ENCODE measurements at regions not wholly inside any gene's neighbourhood (a gene's known extent, or its start where the extent isn't known, plus 50 kb on each side); places are given as distances from the start of the nearest gene placed in this dataset.

DNA sequence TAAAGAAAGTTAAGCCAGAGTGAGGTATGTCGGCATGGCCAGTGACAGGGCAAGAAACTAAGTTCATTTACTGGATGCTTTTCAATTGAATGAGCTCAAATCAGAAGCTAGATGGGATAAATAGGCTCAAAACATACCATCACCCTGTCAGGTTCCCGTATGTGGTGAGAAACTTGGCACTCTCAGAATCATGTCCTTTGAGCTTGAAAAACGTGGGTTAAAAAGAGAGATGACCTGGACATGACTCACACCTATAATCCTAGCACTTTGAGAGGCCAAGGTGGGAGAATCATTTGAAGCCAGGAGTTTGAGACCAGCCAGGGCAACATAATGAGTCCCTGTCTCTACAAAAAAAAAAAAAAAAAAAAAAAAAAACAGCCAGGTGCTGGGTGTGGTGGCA lies 121.7 kb upstream of the RGMB start:
- H3K36me3 Mint-ChIP-seq (ENCODE audit: insufficient read depth, unreplicated experiment), result no peaks in the 10 kb centered on the region
- H3K9me3 Mint-ChIP-seq (ENCODE audit: unreplicated experiment), result no peaks in the 10 kb centered on the region
- ChIA-PET CTCF (interaction anchor here (0.5 to 0.6 kb wide), 2 partner anchors 116 to 1276 kb away, joined by 3 to 4 read pairs; no protein-coding TSS in a partner anchor), POLR2A (no interaction called here)
- no TSS peak for BruUV-seq (replicated peaks)
- H3K27ac Mint-ChIP-seq (ENCODE audit: low read depth, unreplicated experiment), result no peak overlapping the region
- TF ChIP-seq, protein P1, sequence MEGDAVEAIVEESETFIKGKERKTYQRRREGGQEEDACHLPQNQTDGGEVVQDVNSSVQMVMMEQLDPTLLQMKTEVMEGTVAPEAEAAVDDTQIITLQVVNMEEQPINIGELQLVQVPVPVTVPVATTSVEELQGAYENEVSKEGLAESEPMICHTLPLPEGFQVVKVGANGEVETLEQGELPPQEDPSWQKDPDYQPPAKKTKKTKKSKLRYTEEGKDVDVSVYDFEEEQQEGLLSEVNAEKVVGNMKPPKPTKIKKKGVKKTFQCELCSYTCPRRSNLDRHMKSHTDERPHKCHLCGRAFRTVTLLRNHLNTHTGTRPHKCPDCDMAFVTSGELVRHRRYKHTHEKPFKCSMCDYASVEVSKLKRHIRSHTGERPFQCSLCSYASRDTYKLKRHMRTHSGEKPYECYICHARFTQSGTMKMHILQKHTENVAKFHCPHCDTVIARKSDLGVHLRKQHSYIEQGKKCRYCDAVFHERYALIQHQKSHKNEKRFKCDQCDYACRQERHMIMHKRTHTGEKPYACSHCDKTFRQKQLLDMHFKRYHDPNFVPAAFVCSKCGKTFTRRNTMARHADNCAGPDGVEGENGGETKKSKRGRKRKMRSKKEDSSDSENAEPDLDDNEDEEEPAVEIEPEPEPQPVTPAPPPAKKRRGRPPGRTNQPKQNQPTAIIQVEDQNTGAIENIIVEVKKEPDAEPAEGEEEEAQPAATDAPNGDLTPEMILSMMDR (IDR thresholded peaks at IDR 0.05; ENCODE audit: unreplicated experiment), result no peak
- no peaks in the 10 kb centered on the region for H3K4me1 Mint-ChIP-seq (ENCODE audit: insufficient read depth, unreplicated experiment)
- H3K4me3 Mint-ChIP-seq (ENCODE audit: unreplicated experiment), result no peak overlapping the region
- no peaks in the 10 kb centered on the region for H3K27me3 Mint-ChIP-seq (ENCODE audit: insufficient read depth, unreplicated experiment)
- intact Hi-C loops (cut with micrococcal nuclease), result no loop called here
- DNase-seq (ENCODE audit: unreplicated experiment), result peak; percentile 35

DNA sequence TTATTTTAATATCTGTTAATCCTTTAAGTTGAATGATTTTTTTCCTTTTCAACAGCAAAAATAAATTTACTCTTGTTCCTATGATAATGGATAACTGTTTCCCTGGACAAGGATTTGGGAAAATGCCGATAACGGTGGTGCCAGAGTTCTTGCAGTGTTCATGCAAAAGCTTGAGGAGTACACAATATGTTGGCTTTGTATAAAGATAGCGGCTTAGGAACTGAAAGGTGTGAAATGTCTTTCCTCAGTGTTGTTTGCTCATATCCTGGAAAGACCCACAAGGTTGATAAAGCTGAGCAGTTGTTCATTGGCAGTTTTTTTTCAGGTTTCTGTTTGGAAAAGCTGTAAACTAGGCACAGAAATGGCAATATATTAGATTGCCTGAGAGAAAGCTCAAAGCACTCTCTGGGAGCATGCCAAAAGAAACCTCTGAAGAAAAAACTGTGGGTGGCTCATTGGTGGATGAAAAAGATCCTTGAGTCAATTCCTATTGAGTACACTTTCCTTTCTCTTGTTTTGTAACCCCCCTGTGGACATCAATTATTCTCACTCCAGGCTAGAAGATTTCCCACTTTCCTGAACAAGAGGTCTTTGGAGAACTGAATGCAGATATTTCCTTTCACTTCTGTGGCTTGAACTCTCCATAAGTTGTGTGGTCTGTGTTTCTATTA lies 117.2 kb upstream of the RGMB start:
- intact Hi-C loops (cut with micrococcal nuclease), result no loop called here

DNA sequence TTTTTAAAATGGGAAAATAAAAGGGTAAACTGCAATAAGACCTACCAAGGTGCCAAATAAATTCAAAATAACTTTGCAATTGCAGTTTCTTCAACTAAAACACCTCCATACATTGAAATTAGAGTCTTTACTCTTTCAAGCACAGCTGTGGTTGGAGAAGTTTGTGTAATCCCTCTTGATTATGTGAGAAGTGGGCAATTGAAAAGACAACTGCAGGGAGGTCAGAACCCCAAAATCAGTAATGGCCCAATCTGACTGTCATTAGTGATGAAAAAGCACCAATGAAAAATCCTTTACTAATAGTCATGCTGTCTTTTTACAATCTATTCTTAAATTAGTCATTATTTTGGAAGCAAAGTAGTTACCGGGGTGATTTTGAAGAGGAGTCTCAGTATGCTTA lies 116.7 kb upstream of the RGMB start:
- TF ChIP-seq, protein P1 (IDR thresholded peaks at IDR 0.05; ENCODE audit: unreplicated experiment), result no peak
- no peaks in the 10 kb centered on the region for H3K9me3 Mint-ChIP-seq (ENCODE audit: unreplicated experiment)
- no peak overlapping the region for H3K27ac Mint-ChIP-seq (ENCODE audit: low read depth, unreplicated experiment)
- no peak for DNase-seq (ENCODE audit: unreplicated experiment)
- BruUV-seq (replicated peaks), result no TSS peak
- intact Hi-C loops (cut with micrococcal nuclease), result no loop called here
- H3K4me1 Mint-ChIP-seq (ENCODE audit: insufficient read depth, unreplicated experiment), result no peaks in the 10 kb centered on the region
- no peaks in the 10 kb centered on the region for H3K36me3 Mint-ChIP-seq (ENCODE audit: insufficient read depth, unreplicated experiment)
- no peak overlapping the region for H3K4me3 Mint-ChIP-seq (ENCODE audit: unreplicated experiment)
- H3K27me3 Mint-ChIP-seq (ENCODE audit: insufficient read depth, unreplicated experiment), result no peaks in the 10 kb centered on the region
- POLR2A ChIA-PET, result no interaction called here
- CTCF ChIA-PET, result no interaction called here

More for the DNA sequence above, 117.2 kb upstream of the RGMB start:
- Mint-ChIP-seq H3K27me3 (ENCODE audit: insufficient read depth, unreplicated experiment) (no peaks in the 10 kb centered on the region), H3K36me3 (ENCODE audit: insufficient read depth, unreplicated experiment) (no peaks in the 10 kb centered on the region), H3K4me3 (ENCODE audit: unreplicated experiment) (no peak overlapping the region), H3K4me1 (ENCODE audit: insufficient read depth, unreplicated experiment) (no peaks in the 10 kb centered on the region), H3K27ac (ENCODE audit: low read depth, unreplicated experiment) (no peak overlapping the region), H3K9me3 (ENCODE audit: unreplicated experiment) (no peaks in the 10 kb centered on the region)
- ChIA-PET POLR2A (no interaction called here), CTCF (interaction anchor here (0.6 to 0.7 kb wide), 2 partner anchors 23 to 821 kb away, joined by 3 read pairs; no protein-coding TSS in a partner anchor)
- BruUV-seq (replicated peaks), result no TSS peak
- TF ChIP-seq, protein P1 (IDR thresholded peaks at IDR 0.05; ENCODE audit: unreplicated experiment), result no peak
- no peak for DNase-seq (ENCODE audit: unreplicated experiment)

DNA sequence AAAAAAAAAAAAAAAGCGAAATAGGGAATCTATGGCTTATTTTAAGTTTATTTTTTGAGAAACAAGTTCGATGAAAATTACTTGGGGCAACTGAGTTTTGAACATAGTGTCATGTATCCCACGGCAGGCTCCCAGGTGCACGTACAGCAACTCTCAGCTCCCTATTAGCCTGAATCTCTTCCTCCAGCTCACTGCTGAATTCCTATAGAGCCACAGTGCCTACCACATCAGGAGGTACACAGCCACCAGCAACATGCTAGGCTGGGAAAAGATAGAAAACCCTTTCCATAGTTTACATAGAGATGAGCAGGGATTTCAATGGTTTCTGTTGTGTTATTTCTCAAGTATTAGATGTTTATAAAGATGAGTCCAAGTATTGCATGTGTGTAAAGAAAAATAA lies 115.9 kb upstream of the RGMB start:
- no peaks in the 10 kb centered on the region for H3K36me3 Mint-ChIP-seq (ENCODE audit: insufficient read depth, unreplicated experiment)
- no peak overlapping the region for H3K27ac Mint-ChIP-seq (ENCODE audit: low read depth, unreplicated experiment)
- H3K4me3 Mint-ChIP-seq (ENCODE audit: unreplicated experiment), result no peak overlapping the region
- no peak for DNase-seq (ENCODE audit: unreplicated experiment)
- POLR2A ChIA-PET, result no interaction called here
- no peaks in the 10 kb centered on the region for H3K27me3 Mint-ChIP-seq (ENCODE audit: insufficient read depth, unreplicated experiment)
- H3K4me1 Mint-ChIP-seq (ENCODE audit: insufficient read depth, unreplicated experiment), result no peaks in the 10 kb centered on the region
- CTCF ChIA-PET, result interaction anchor here (0.8 kb wide), 1 partner anchor 69 kb away, joined by 5 read pairs; no protein-coding TSS in a partner anchor
- H3K9me3 Mint-ChIP-seq (ENCODE audit: unreplicated experiment), result no peaks in the 10 kb centered on the region
- intact Hi-C loops (cut with micrococcal nuclease), result no loop called here
- BruUV-seq (replicated peaks), result no TSS peak
- TF ChIP-seq, protein P1 (IDR thresholded peaks at IDR 0.05; ENCODE audit: unreplicated experiment), result no peak
